OCI-M1 (cell line): ENCODE measurements at regions not wholly inside any gene's neighbourhood (a gene's known extent, or its start where the extent isn't known, plus 50 kb on each side); places are given as distances from the start of the nearest gene placed in this dataset.

Experiments
- DNase-seq: peaks from one replicate; lab custom pipeline; 2025; lab: John Stamatoyannopoulos, UW

GRCh38 chr2:15765686-15766302, 174.1 kb downstream of the DDX1 start:
- DNase-seq: no peak

DNA sequence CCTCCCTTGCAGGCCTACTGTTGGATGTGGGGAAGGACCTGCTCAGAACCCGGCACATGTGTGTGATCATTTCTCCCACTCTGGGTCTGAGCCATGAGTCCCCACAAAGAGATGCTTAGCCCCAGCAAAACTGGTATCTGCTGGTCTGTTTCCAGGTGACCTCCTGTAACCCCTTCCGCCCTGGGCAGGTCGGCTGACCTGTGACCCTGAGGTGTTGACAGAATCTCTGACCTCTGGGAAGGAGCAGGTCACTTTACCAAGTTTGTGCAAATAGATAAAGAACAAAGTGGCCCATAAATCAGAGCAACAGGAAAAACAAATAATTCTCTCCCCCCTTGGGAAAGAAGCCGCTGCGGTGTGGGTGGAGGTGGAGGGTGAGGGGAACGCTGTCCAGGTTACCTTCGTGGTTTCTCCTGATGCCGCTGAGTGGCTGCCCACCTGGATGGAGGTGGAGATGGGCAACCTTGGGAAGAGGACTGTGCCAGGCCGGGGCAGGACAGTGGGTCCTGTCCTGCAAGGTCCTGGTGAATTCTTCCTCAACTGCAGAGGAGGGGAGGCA, 174.0 kb upstream of the MYCN start:
- DNase-seq: no peak

DNA sequence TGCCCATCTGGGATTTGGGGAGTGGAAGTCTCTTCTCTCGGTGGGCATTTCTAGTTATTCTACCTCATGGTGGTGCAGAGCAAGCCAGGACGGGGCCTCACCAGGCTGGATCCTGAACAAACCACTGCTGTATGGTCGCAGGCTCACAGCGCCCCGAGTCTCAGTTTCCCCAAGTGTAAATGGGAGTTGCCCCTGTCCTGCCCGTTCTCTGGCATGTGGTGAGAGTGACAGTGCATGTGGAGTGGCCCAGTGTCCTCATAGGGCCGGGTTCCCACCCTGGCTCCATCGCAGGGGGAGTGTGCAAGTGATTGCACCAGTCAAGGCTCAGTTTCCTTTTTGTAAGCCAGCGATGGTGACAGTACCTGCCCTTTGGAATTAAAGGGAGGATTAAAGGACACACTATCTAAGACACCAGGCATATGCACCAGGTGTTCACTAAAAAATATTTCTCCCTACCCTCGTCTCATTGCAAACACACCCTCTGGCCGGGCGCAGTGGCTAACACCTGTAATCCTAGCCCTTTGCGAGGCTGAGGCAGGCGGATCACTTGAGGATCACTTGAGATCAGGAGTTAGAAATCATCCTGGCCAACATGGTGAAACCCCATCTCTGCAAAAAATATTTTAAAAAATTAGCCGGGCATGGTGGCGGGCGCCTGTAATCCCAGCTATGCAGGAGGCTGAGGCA, 173.3 kb upstream of the MYCN start:
- no peak for DNase-seq

DNA sequence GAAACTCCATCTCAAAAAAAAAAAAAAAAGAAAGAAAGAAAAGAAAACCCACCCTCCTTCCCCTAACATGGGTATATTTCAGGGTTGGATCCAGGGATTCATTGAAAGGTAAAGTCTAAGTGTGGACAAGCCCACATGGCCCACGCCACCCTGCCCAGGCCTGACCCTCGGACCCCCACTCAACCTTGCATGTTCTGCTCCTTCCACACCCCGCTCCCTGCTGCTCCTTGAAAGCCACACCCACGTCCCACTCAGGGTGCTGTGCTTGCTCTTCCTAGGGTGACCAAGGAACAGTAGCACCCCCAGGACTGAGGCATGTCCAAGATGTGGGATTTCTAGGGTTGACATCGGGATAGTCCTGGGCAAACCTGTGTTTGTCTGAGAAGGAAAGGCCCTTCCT, 172.7 kb upstream of the MYCN start:
- DNase-seq: no peak

DNA sequence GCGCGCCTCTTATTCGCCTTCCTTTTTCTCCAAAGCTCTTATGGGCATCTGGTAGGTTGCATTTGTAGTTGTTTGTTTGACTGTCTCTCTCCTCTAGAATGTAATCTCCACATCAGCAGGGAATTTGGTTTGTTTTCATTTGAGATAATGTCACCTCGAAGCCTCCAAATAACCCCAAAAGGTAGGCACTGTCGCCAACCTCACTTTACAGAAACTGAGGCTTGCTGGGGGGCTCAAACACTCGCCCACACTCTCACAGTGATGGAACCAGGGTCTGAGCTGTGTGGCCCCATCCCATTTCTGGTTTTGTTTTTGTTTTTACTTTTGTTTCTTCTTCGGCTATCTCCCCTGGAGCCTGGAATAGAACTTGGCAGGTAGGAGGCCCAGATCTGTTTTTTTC, 172.2 kb upstream of the MYCN start:
- no peak for DNase-seq

GRCh38 chr2:15768615-15769014, 171.7 kb upstream of the MYCN start:
- DNase-seq: no peak

GRCh38 chr2:15769235-15769634, 171.1 kb upstream of the MYCN start:
- no peak for DNase-seq

DNA sequence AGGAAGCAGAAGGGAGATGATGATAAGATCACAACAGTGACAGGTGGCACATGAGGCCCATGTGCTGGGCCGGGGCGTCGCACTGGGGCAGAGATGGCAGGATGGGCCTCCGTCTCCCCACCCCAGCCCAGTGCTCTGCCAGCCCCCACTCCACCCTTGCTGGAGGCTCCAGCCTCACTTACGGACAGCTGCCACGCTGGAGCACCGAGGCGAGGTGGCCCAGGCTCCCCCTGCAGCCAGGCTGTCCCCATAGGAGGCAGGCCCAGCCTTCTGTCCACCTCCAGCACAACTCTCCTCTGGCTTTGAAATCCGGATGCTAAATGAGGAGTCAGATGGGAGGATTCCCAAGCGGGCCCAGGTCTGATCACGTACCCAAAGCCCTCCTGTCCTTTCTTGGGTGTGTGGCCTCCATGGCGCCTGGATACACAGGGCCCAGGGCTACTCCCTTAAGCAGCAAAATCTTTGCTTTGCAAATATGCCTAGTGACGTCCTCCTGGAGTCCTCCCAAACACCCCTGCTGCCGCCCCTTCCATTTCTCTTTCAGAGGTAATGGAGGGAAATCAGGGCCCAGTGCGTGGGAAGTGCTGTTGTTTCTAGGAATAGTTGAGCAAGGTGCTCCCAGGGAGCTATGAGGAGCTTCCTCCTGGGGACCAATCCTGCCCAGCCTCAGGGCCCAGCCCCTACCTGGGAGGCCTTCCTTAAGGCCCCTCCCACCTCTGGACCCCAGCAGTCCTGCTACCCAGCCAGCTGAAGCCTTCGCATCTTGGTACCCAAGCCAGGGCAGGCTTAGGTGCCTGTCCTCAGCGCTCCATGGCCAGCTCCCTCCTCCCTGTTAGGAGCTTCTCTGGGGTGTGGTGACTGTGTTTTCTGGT, 170.4 kb upstream of the MYCN start:
- no peak for DNase-seq

GRCh38 chr2:15770606-15771005, 169.7 kb upstream of the MYCN start:
- no peak for DNase-seq

GRCh38 chr2:15771124-15771523, 169.2 kb upstream of the MYCN start:
- DNase-seq: no peak

- DNase-seq: no peak
These were observed 168.2 kb upstream of the MYCN start for GRCh38 chr2:15772086-15772595.

GRCh38 chr2:15772681-15773080, 167.7 kb upstream of the MYCN start:
- DNase-seq: no peak

- DNase-seq: no peak
These were observed 167.1 kb upstream of the MYCN start for GRCh38 chr2:15773204-15773603.

DNA sequence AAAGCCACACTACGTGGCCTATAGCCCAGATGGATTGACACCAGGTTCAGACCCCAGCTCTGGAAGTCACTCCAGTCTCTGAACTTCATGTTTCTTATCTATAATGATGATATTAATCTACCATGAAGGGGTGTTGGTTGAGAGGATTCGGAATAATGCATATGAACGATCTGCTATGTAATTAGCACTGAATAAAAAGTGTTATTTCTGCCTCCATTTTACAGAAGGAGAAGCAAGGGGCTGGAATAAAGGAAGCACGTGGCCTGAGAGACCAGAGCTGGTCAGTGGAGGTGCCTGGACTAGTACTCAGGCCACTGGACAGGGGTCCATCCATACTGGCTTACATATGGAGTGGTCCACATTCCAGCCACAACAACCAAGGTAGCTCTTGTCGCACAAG, 166.5 kb upstream of the MYCN start:
- DNase-seq: no peak

- DNase-seq: no peak
These were observed 164.4 kb upstream of the MYCN start for GRCh38 chr2:15775753-15776628.

DNA sequence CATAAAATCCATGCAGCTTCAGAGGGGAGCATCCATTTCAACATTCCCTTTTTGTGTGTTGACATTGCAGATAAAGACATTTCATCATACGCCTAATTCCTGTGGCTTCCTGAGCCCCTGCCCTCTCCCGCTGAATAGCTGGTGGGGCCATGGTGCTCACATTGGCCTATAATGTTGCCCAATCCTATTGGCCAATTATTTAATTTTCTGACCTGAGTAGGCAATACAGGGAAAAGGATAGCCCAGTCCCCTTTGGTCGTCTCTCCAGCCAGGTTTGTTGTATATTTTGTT, 163.8 kb upstream of the MYCN start:
- DNase-seq: no peak

DNA sequence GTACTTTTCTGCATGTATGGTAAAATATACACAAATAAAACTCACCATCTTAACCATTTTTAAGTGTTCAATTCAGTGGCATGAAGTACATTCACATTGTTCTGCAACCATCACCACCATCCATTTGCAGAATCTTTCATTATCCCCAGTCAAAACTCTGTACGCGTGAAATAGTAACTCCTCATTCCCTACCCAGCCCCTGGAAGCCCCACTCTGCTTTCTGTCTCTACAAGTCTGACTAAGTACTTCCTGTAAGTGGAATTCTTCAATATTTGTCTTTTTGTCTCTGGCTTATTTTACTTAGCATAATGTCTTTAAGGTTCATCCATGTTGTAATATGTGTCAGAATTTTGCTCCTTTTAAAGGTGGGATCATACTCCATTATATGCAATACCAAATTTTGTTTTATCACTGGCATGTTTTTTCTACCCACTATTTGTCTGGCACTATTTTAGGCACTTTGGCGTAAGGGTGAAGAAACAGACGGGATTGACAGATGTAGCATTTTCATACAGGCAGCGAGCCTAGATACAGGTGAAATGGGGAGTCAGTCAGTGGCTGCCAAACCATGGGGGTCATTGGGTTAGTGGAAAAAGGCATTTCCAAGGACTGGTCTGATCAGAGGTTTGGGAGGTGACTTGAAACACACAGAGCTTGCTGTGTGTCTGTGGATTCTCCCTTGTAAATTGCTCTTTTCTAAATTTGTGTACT, 163.2 kb upstream of the MYCN start:
- no peak for DNase-seq

- DNase-seq: no peak
These were observed 162.5 kb upstream of the MYCN start for GRCh38 chr2:15777795-15778371.

DNA sequence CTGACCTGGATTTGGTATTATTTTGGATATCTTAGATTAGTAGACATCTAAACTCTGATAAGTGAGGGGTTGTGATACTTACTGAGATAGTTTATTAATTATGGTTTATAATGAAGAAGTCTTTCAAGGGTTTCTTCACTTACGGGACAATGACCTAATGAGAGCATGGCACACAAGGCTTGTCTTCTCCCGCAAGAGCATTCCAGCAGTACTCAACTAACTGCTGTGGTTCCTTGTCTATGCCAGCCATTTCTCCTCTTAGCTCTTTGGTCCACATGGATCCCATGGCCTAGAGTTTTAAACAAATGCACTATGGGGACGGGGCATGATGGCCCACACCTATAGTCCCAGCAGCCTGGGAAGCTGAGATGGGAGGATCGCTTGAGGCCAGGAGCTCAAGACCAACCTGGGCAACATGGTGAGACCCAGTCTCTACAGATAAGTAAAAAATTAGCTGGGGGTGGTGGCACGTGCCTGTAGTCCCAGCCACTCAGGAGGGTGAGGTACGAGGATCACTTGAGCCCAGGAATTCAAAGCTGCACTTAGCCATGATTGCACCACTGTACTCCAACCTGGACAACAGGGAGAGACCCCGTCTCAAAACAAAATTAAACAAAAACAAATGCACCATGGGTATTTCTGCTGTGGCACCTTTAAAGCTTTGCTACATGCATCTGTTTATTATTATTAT, 161.7 kb upstream of the MYCN start:
- no peak for DNase-seq

GRCh38 chr2:15779381-15780041, 160.8 kb upstream of the MYCN start:
- DNase-seq: no peak
